OCI-LY3 (cell line): ENCODE measurements at regions not wholly inside any gene's neighbourhood (a gene's known extent, or its start where the extent isn't known, plus 50 kb on each side); places are given as distances from the start of the nearest gene placed in this dataset.

Experiments
- H2AFZ ChIP-seq: fragments of 200-600, 300-600 bp; shearing (Covaris generic); 2 replicates; pipeline ENCODE4 v1.6.0; 2014; ENCODE audit warnings: antibody characterized with exemption, low read depth, low read length
- H3K27ac ChIP-seq: fragments of 200-600, 300-600 bp; sonication (generic); 2 replicates; pipeline ENCODE4 v1.5.1; 2014; ENCODE audit warnings: mild to moderate bottlenecking, low read length, moderate library complexity, mixed read lengths
- H3K27me3 ChIP-seq: fragments of 200-600, 300-600 bp; sonication (generic); 2 replicates; pipeline ENCODE4 v1.6.1; 2014; ENCODE audit warnings: low read depth, low read length, mixed read lengths
- H3K36me3 ChIP-seq: fragments of 200-600, 300-600 bp; sonication (generic); replicated peaks from 2 replicates; pipeline ENCODE3; 2014; ENCODE audit warnings: low read depth, low read length, mixed read lengths
- H3K4me1 ChIP-seq: fragments of 300-600, 200-600 bp; sonication (generic); 2 replicates; pipeline ENCODE4 v1.6.1; 2014; ENCODE audit warnings: low read length, mixed read lengths
- H3K4me2 ChIP-seq: fragments of 200-600, 300-600 bp; sonication (generic); 2 replicates; pipeline ENCODE4 v1.6.1; 2014; ENCODE audit warnings: low read length, mixed read lengths
- H3K4me3 ChIP-seq: fragments of 300-600, 200-600 bp; sonication (generic); 2 replicates; pipeline ENCODE4 v1.5.1; 2014; ENCODE audit warnings: antibody characterized with exemption, mild to moderate bottlenecking, low read length, moderate library complexity
- H3K79me2 ChIP-seq: fragments of 300-600, 200-600 bp; shearing (Covaris generic); 2 replicates; pipeline ENCODE4 v1.6.1; 2014; ENCODE audit warnings: mild to moderate bottlenecking, low read length, mixed read lengths
- H3K9ac ChIP-seq: fragments of 300-600, 200-600 bp; shearing (Covaris generic); 2 replicates; pipeline ENCODE4 v1.6.0; 2014; ENCODE audit warnings: mild to moderate bottlenecking, low read length, moderate library complexity
- H3K9me3 ChIP-seq: fragments of 200-600, 300-600 bp; shearing (Covaris generic); 2 replicates; pipeline ENCODE4 v1.6.1; 2014; ENCODE audit warnings: low read length, mixed read lengths; ENCODE audit not compliant: insufficient read depth
- H4K20me1 ChIP-seq: fragments of 200-600, 300-600 bp; sonication (generic); 2 replicates; pipeline ENCODE4 v1.6.1; 2016; ENCODE audit warnings: low read length, mixed read lengths; ENCODE audit not compliant: insufficient read depth
- CTCF ChIP-seq: fragments of 200-600, 300-600 bp; sonication (generic); IDR thresholded peaks from 2 replicates; pipeline ENCODE4 v1.5.1; 2014; ENCODE audit warnings: antibody characterized with exemption, low read length, low read depth
- EZH2phosphoT487 ChIP-seq: fragments of 200-600 bp; shearing (Covaris generic); IDR thresholded peaks from 2 replicates; pipeline ENCODE4 v1.6.1; 2018; ENCODE audit warnings: antibody characterized with exemption, mixed run types, low read depth

DNA sequence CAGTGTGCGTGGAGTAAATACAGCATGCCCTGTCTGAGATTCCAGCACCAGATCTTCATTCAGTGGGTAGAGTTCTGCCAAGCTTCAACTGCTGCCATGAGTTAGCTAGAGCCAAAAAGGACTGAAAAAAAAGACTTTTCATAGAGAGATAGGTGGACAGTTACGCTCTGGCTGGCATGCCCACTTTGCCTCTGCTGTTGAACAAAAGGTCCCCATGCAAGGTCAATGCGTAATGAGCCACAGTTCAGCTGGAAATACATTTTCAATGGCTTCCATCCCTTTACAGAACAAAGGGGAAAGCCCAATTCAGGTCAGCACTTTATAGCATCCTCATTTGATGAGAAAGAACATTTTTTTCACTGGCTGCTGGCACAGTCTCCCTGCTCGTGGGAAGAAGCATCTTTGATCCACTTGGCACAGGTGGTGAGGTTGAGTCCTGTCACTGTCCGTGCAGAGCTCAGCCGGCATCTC lies 86.9 kb upstream of the ERCC6L2 start:
- Histone ChIP-seq H3K79me2 (no peaks in the 10 kb centered on the region), H3K4me1 (no peaks in the 10 kb centered on the region), H3K9me3 (no peaks in the 10 kb centered on the region), H3K36me3 (no peaks in the 10 kb centered on the region), H3K9ac (no peak overlapping the region), H2AFZ (no peak overlapping the region), H3K4me3 (no peak overlapping the region), H3K4me2 (no peak overlapping the region), H3K27ac (no peak overlapping the region), H4K20me1 (no peaks in the 10 kb centered on the region), H3K27me3 (no peaks in the 10 kb centered on the region)
- TF ChIP-seq EZH2phosphoT487, result no peak

DNA sequence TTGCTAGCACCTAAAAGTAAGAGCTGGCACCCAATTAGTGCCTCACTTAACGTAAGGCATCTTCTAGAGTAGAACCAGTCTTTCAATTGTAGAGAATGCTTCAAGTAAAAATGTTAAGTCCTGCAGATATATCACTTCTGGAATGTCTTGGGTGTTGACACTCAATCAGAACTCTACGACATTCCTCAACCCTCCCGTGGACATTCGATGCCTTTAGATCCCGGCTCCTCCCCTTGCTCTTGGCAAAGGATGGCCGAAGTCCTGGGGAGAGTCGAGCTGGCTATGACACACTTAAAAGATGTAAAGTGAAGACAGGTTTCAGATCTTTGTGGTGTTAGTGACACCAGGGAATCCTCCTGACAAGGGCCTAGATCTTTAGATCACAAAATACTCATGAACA lies 87.5 kb upstream of the ERCC6L2 start:
- Histone ChIP-seq H2AFZ (no peak overlapping the region), H3K27me3 (no peaks in the 10 kb centered on the region), H4K20me1 (no peaks in the 10 kb centered on the region), H3K27ac (no peak overlapping the region), H3K9ac (no peak overlapping the region), H3K79me2 (no peaks in the 10 kb centered on the region), H3K4me2 (no peak overlapping the region), H3K9me3 (no peaks in the 10 kb centered on the region), H3K36me3 (no peaks in the 10 kb centered on the region), H3K4me1 (no peaks in the 10 kb centered on the region), H3K4me3 (no peak overlapping the region)
- no peak for TF ChIP-seq CTCF
- TF ChIP-seq EZH2phosphoT487, result no peak

GRCh38 chr9:95785209-95785608 lies 90.3 kb upstream of the ERCC6L2 start:
- Histone ChIP-seq H3K9ac (no peak overlapping the region), H2AFZ (no peak overlapping the region), H3K27ac (no peak overlapping the region), H3K4me2 (no peak overlapping the region), H3K79me2 (no peaks in the 10 kb centered on the region), H3K4me1 (no peaks in the 10 kb centered on the region), H3K4me3 (no peak overlapping the region), H3K36me3 (no peaks in the 10 kb centered on the region), H4K20me1 (no peaks in the 10 kb centered on the region), H3K9me3 (no peaks in the 10 kb centered on the region), H3K27me3 (no peaks in the 10 kb centered on the region)
- TF ChIP-seq EZH2phosphoT487 (no peak), CTCF (no peak)

- no peaks in the 10 kb centered on the region for H3K36me3 ChIP-seq
- H3K79me2 ChIP-seq, result no peaks in the 10 kb centered on the region
- TF ChIP-seq CTCF (no peak), EZH2phosphoT487 (no peak)
- no peaks in the 10 kb centered on the region for H4K20me1 ChIP-seq
- H3K4me3 ChIP-seq, result no peak overlapping the region
- no peak overlapping the region for H2AFZ ChIP-seq
- H3K27me3 ChIP-seq, result no peaks in the 10 kb centered on the region
- H3K4me2 ChIP-seq, result no peak overlapping the region
- H3K9ac ChIP-seq, result no peak overlapping the region
- H3K4me1 ChIP-seq, result no peaks in the 10 kb centered on the region
- H3K9me3 ChIP-seq, result no peaks in the 10 kb centered on the region
- no peak overlapping the region for H3K27ac ChIP-seq
These were observed 91.2 kb upstream of the ERCC6L2 start for GRCh38 chr9:95784318-95784717.
